ENCODE measurements at regions not wholly inside any gene's neighbourhood (a gene's known extent, or its start where the extent isn't known, plus 50 kb on each side); places are given as distances from the start of the nearest gene placed in this dataset.

DNA sequence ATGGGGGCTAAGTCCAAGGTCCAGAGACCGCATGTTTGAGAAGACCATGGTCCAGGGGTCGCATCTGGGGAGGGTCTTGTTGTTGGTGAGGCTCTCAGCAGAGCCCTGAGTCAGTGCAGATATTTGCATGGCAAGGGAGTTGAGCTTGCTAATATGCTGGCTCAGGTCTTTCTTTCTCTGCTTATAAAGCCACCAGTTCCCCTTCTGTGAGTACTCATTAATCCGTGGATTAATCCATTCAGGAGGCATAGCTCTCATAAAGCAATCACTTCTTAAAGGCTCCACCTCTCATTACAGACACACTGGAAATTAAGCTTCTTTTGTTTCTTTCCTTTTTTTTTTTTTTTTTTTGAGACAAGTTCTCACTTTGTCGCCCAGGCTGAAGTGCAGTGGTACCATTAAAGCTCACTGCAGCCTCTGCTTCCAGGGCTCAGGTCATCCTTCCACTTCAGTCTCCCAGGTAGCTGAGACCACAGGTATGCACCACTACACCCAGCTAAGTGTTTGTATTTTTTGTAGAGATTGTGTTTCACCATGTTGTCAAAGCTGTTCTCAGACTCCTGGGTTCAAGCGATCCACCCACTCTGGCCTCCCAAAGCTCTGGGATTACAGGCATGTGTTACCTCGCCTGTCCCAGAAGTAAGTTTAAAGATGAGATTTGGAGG lies 216.4 kb downstream of the SLITRK5 start:
- DNase-seq (ENCODE audit: extremely low read depth in 1 of 4, low spot score in 3 of 4) = no peak
- 0% methylated on average over 4 of the region's 6 CpGs for WGBS (ENCODE audit: insufficient coverage, low coverage, missing lambda C conversion rate)
- Histone ChIP-seq H3K79me2 (ENCODE audit: control insufficient read depth, insufficient read depth, low read length) (no peaks in the 10 kb centered on the region), H3K9me1 (ENCODE audit: control insufficient read depth, insufficient read depth, low read length) (no peaks in the 10 kb centered on the region), H3K9me3 (replicated peaks; ENCODE audit: control insufficient read depth, insufficient read depth, low read depth, low read length) (no peaks in the 10 kb centered on the region), H3K27ac (ENCODE audit: extremely low read depth, low read depth, low read length) (no peak overlapping the region), H3K27me3 (ENCODE audit: control insufficient read depth in 2 of 2, insufficient read depth in 2 of 2, low read length in 2 of 2) (no peaks in the 10 kb centered on the region), H3K36me3 (ENCODE audit: control insufficient read depth, insufficient read depth, low read length) (no peaks in the 10 kb centered on the region), H3K4me3 (no peak overlapping the region), H3K4me1 (replicated peaks in 1 of 2; ENCODE audit: control insufficient read depth in 2 of 2, insufficient read depth in 2 of 2, low read length in 2 of 2) (no peaks in the 10 kb centered on the region), H4K20me1 (replicated peaks; ENCODE audit: control insufficient read depth, insufficient read depth, low read length) (no peaks in the 10 kb centered on the region), H3K4me2 (ENCODE audit: insufficient read depth, low read length) (no peak overlapping the region), H2AFZ (ENCODE audit: low read depth, low read length) (no peak overlapping the region), H3K9ac (ENCODE audit: insufficient read depth in 1 of 2, low read depth in 2 of 2, low read length in 2 of 2) (no peak overlapping the region)
- BruUV-seq (replicated peaks) = no TSS peak
- no peak for ATAC-seq
- no peak for FAIRE-seq
- TF ChIP-seq ETV5 (CRISPR knock-in tag; IDR thresholded peaks at IDR 0.05; ENCODE audit: low read depth) = no peak
- no peak for TF ChIP-seq CEBPB (tag; IDR thresholded peaks at IDR 0.05)
- no peak for TF ChIP-seq KAT8 (IDR thresholded peaks at IDR 0.05; ENCODE audit: low read depth)
- TF ChIP-seq ZBTB17 (CRISPR knock-in tag; IDR thresholded peaks at IDR 0.05) = no peak
- TF ChIP-seq SNIP1 (IDR thresholded peaks at IDR 0.05; ENCODE audit: low read depth) = no peak
- TF ChIP-seq ZNF79 (CRISPR knock-in tag; IDR thresholded peaks at IDR 0.05; ENCODE audit: low read depth) = no peak
- no peak for TF ChIP-seq CGGBP1 (CRISPR knock-in tag; IDR thresholded peaks at IDR 0.05)
- TF ChIP-seq, protein P1, sequence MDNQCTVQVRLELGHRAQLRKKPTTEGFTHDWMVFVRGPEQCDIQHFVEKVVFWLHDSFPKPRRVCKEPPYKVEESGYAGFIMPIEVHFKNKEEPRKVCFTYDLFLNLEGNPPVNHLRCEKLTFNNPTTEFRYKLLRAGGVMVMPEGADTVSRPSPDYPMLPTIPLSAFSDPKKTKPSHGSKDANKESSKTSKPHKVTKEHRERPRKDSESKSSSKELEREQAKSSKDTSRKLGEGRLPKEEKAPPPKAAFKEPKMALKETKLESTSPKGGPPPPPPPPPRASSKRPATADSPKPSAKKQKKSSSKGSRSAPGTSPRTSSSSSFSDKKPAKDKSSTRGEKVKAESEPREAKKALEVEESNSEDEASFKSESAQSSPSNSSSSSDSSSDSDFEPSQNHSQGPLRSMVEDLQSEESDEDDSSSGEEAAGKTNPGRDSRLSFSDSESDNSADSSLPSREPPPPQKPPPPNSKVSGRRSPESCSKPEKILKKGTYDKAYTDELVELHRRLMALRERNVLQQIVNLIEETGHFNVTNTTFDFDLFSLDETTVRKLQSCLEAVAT (IDR thresholded peaks at IDR 0.05) = no peak
- CTCF ChIA-PET (ENCODE audit: low intra/inter-chr PET ratio) = no interaction called here
- intact Hi-C loops (cut with micrococcal nuclease) = no loop called here
- in situ Hi-C loops (cut with MboI) = no loop called here
- POLR2A ChIA-PET = interaction anchor here (0.7 kb wide), 1 partner anchor 554 kb away, joined by 3 read pairs; no protein-coding TSS in a partner anchor

All from K562 (cell line).